Heart left ventricle (tissue), 16 donors: ENCODE measurements at regions not wholly inside any gene's neighbourhood (a gene's known extent, or its start where the extent isn't known, plus 50 kb on each side); places are given as distances from the start of the nearest gene placed in this dataset.
A peak's percentile ranks its signal among the peaks of the same experiment; 100 is the strongest.

Experiments used
- ATAC-seq, 4 donors: fragments of 200-7000 bp; cut with Tn5 transposase; one replicate each; pipeline ENCODE4 v1.9.1; 2020 to 2022; ENCODE audit warnings: moderate library complexity in 4 of 4, mild to moderate bottlenecking in 3 of 4, moderate number of reproducible peaks in 1 of 4
- DNase-seq, 5 donors: peaks; one replicate each; pipeline ENCODE4 v3.0.0-alpha.2; 2020
- H3K27ac ChIP-seq, 12 donors: fragments of 200-600 bp; sonication (generic) in 4 of 12; one replicate each; pipeline versions ENCODE4 v1.5.0 to v1.8.0; 2016 to 2022; ENCODE audit warnings: mild to moderate bottlenecking in 2 of 12
- H3K27me3 ChIP-seq, 9 donors: fragments of 200-600 bp; sonication (generic) in 2 of 9; one replicate each; pipeline versions ENCODE4 v1.5.1 to v1.8.0; 2016 to 2022; ENCODE audit warnings: mild to moderate bottlenecking in 3 of 9
- H3K36me3 ChIP-seq, 9 donors: fragments of 200-600 bp; sonication (generic) in 2 of 9; one replicate each; pipeline versions ENCODE4 v1.5.0 to v1.8.0; 2018 to 2022; ENCODE audit warnings: mild to moderate bottlenecking in 2 of 9
- H3K4me1 ChIP-seq, 12 donors: fragments of 200-600 bp; sonication (generic) in 4 of 12; one replicate each; pipeline versions ENCODE4 v1.5.0 to v1.8.0; 2016 to 2022; ENCODE audit warnings: mild to moderate bottlenecking in 3 of 12
- H3K4me3 ChIP-seq, 12 donors: fragments of 200-600 bp; sonication (generic) in 4 of 12; one replicate each; pipeline versions ENCODE4 v1.5.0 to v1.8.0; 2017 to 2022; ENCODE audit warnings: mild to moderate bottlenecking in 9 of 12, moderate library complexity in 4 of 12
- H3K9me3 ChIP-seq, 12 donors: fragments of 200-600 bp; sonication (generic) in 4 of 12; one replicate each; pipeline versions ENCODE4 v1.5.0 to v1.8.0; 2016 to 2022; ENCODE audit warnings: mild to moderate bottlenecking in 1 of 12
- CTCF ChIP-seq, 12 donors: fragments of 200-600 bp; sonication (generic) in 4 of 12; IDR thresholded peaks; one replicate each; pipeline versions ENCODE4 v1.5.0 to v1.8.0; 2018 to 2022; ENCODE audit warnings: antibody characterized with exemption in 12 of 12, mild to moderate bottlenecking in 5 of 12
- POLR2A ChIP-seq, 2 donors: fragments of 450-650 bp; IDR thresholded peaks; one replicate each; pipeline ENCODE4 v1.6.1; 2017; ENCODE audit warnings: antibody characterized with exemption in 2 of 2, mild to moderate bottlenecking in 2 of 2, moderate library complexity in 2 of 2
- WGBS, 4 donors: extraction: QIAGEN DNeasy Blood & Tissue Kit in 2 of 4; methylation state at CpG; one replicate each; pipeline versions ENCODE4 v1.1.5 to v1.1.7; 2013 to 2018; 5-methylcytosine and 5-hydroxymethylcytosine counted together
- intact Hi-C, 10 donors: fragments of 100-400 bp; cut with DNase I; formaldehyde crosslinking; loops; one replicate each; pipeline versions ENCODE4 v1.11.1 to v1.14.2; 2022
- donor health status: ischemic (EF 13 %, LVEDD 7.1; RV severe dilation, severe dysfunction).
- donor health status: healthy with polysubstance abuse.
- donor health status: DM: no; HTN: yes; CAD: no.
- donor health status: DM: no; HTN: no; CAD: no.
- donor health status: ischemic (EF 25% LVEDD 6.9; RV normal size, moderate dysfunction).
- donor health status: ischemic (EF 25% LVEDD 5.7; RV mildly dilated, moderate dysfunction).
- donor health status: healthy.
- donor health status: DM: yes; HTN: yes; CAD: no.
- donor health status: ischemic (EF 35%, LVEDD 5.7; RV mildly dilated, moderate dysfunction).
- donor health status: nonischemic (EF 11% LVEDD 7.7; RV severe dilation, severe dysfunction).
- donor health status: DM: yes; HTN: yes; CAD: no.
- donor health status: PGD.
- donor health status: ischemic (EF 29% LVEDD 5.4; RV normal size, mild dysfunction).
- donor health status: nonischemic (EF 23%, LVEDD 6.1; RV moderate dilation, normal function).

- no peaks in the 10 kb centered on the region for H3K9me3 ChIP-seq
- H3K27me3 ChIP-seq: no peaks in the 10 kb centered on the region
- H3K4me3 ChIP-seq: no peak overlapping the region
- no peak overlapping the region for H3K27ac ChIP-seq
- H3K4me1 ChIP-seq: peaks cover 8 to 47% (median 19%) of the 10 kb centered on the region in 12 donors
- 70 to 86% (median 77%) methylated on average over 2 of the region's 2 CpGs for WGBS, 4 donors
- intact Hi-C loops: no loop called here
- DNase-seq (no peak), ATAC-seq (no peak)
- TF ChIP-seq CTCF (IDR thresholded peaks at IDR 0.05): no peak
- no peak for TF ChIP-seq POLR2A (IDR thresholded peaks at IDR 0.05)
- no peaks in the 10 kb centered on the region for H3K36me3 ChIP-seq
These were observed 70.5 kb upstream of the PIM1 start for GRCh38 chr6:37099442-37099841.

GRCh38 chr6:37100745-37101144 is 69.2 kb upstream of the PIM1 start:
- TF ChIP-seq POLR2A (IDR thresholded peaks at IDR 0.05) (no peak), CTCF (IDR thresholded peaks at IDR 0.05) (no peak)

GRCh38 chr6:37101991-37102298 is 68.0 kb upstream of the PIM1 start:
- intact Hi-C loops: loop anchor here in 7 of 10 donors (1.0 to 10.0 kb wide), 9 partner anchors 29 to 70 kb away; partner anchors contain the start of gene PIM1 (in 2 of the 7)
- DNase-seq (no peak), ATAC-seq (no peak)
- TF ChIP-seq CTCF (IDR thresholded peaks at IDR 0.05): no peak
- no peak for TF ChIP-seq POLR2A (IDR thresholded peaks at IDR 0.05)
- WGBS, 4 donors: 60 to 73% (median 64%) methylated on average over 5 of the region's 5 CpGs
- H3K9me3 ChIP-seq: no peaks in the 10 kb centered on the region
- peak overlapping the region in 11 of 12 donors; percentile 57 to 93 (median 85) for H3K27ac ChIP-seq
- H3K27me3 ChIP-seq: no peaks in the 10 kb centered on the region
- H3K36me3 ChIP-seq: no peaks in the 10 kb centered on the region
- peaks cover 8 to 37% (median 19%) of the 10 kb centered on the region in 12 donors for H3K4me1 ChIP-seq
- H3K4me3 ChIP-seq: peak overlapping the region in 10 of 12 donors; percentile 23 to 64 (median 50)

More at GRCh38 chr6:37100745-37101144, 69.2 kb upstream of the PIM1 start:
- ATAC-seq (no peak), DNase-seq (no peak)
- Histone ChIP-seq H3K4me1 (peaks cover 8 to 43% (median 19%) of the 10 kb centered on the region in 12 donors), H3K9me3 (no peaks in the 10 kb centered on the region), H3K27me3 (no peaks in the 10 kb centered on the region), H3K36me3 (no peaks in the 10 kb centered on the region), H3K27ac (no peak overlapping the region), H3K4me3 (no peak overlapping the region)
- 91 to 95% (median 93%) methylated on average over 6 of the region's 6 CpGs for WGBS, 4 donors
- intact Hi-C loops: loop anchor here in 4 of 10 donors (5.0 to 10.0 kb wide), 4 partner anchors 46 to 72 kb away; partner anchors contain the start of gene PIM1 (in 1 of the 4)

- Histone ChIP-seq H3K27me3 (no peaks in the 10 kb centered on the region), H3K4me1 (peaks cover 8 to 37% (median 19%) of the 10 kb centered on the region in 12 donors), H3K27ac (peak overlapping the region; percentile 57 to 93 (median 83)), H3K9me3 (no peaks in the 10 kb centered on the region), H3K36me3 (no peaks in the 10 kb centered on the region), H3K4me3 (peak overlapping the region; percentile 2 to 64 (median 49))
- DNase-seq: peak; percentile 85 to 95 (median 90)
- TF ChIP-seq POLR2A (IDR thresholded peaks at IDR 0.05) (peak in 1 of 2 donors; percentile 52), CTCF (IDR thresholded peaks at IDR 0.05) (peak in 1 of 12 donors; percentile 29)
- intact Hi-C loops: loop anchor here in 7 of 10 donors (1.0 to 10.0 kb wide), 9 partner anchors 29 to 70 kb away; partner anchors contain the start of gene PIM1 (in 2 of the 7)
- peak; percentile 92 to 96 (median 95) for ATAC-seq
- WGBS, 4 donors: 0 to 1% (median 1%) methylated on average over 28 to 36 of the region's 36 CpGs
These were observed 67.4 kb upstream of the PIM1 start for GRCh38 chr6:37102299-37103168.
